Transverse colon (tissue), 4 donors: ENCODE measurements at regions not wholly inside any gene's neighbourhood (a gene's known extent, or its start where the extent isn't known, plus 50 kb on each side); places are given as distances from the start of the nearest gene placed in this dataset.
"Not testable (repeated sequence)": the region's sequence is repeated elsewhere in the genome, so short reads cannot be mapped to it uniquely, and the experiment has no call there.

Experiments used
- EP300 ChIP-seq: sonication (generic); formaldehyde crosslinking; IDR thresholded peaks from one replicate; pipeline ENCODE4 v1.6.1; 2017; ENCODE audit warnings: antibody characterized with exemption, low read depth
- POLR2A ChIP-seq: fragments of 450-650 bp; IDR thresholded peaks from one replicate; pipeline ENCODE4 v1.6.1; 2016; ENCODE audit warnings: antibody characterized with exemption, mild to moderate bottlenecking, moderate library complexity
- POLR2AphosphoS5 ChIP-seq, 3 donors: sonication (generic); formaldehyde crosslinking; IDR thresholded peaks; one replicate each; pipeline ENCODE4 v1.6.1; 2016; ENCODE audit warnings: antibody characterized with exemption in 3 of 3
- TF ChIP-seq, protein P1 (sequence below), 5 experiments: fragments of 200-600 bp in 3 of 5; fragments of 450-650 bp in 2 of 5; sonication (generic) in 3 of 5; IDR thresholded peaks; 1 replicate in 2 of 5; 2 replicates in 3 of 5; pipeline ENCODE4 v1.5.1; 2016 to 2017; ENCODE audit warnings: antibody characterized with exemption in 5 of 5, inconsistent platforms in 3 of 5, mild to moderate bottlenecking in 2 of 5, moderate library complexity in 1 of 5

DNA sequence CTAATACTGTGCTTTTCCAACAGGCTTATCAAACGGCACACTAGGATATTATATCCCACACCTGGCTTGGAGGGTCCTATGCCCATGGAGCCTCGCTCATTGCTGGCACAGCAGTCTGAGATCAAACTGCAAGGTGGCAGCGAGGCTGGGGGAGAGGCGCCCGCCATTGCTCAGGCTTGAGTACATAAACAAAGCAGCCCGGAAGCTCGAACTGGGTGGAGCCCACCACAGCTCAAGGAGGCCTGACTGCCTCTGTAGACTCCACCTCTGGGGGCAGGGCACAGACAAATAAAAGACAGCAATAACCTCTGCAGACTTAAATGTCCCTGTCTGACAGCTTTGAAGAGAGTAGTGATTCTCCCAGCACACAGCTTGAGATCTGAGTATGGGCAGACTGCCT lies 128.0 kb upstream of the CAV2 start:
- not testable (repeated sequence) for TF ChIP-seq POLR2A; EP300; POLR2AphosphoS5 (IDR thresholded peaks at IDR 0.05)
- TF ChIP-seq, protein P1, sequence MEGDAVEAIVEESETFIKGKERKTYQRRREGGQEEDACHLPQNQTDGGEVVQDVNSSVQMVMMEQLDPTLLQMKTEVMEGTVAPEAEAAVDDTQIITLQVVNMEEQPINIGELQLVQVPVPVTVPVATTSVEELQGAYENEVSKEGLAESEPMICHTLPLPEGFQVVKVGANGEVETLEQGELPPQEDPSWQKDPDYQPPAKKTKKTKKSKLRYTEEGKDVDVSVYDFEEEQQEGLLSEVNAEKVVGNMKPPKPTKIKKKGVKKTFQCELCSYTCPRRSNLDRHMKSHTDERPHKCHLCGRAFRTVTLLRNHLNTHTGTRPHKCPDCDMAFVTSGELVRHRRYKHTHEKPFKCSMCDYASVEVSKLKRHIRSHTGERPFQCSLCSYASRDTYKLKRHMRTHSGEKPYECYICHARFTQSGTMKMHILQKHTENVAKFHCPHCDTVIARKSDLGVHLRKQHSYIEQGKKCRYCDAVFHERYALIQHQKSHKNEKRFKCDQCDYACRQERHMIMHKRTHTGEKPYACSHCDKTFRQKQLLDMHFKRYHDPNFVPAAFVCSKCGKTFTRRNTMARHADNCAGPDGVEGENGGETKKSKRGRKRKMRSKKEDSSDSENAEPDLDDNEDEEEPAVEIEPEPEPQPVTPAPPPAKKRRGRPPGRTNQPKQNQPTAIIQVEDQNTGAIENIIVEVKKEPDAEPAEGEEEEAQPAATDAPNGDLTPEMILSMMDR (IDR thresholded peaks at IDR 0.05): not testable (repeated sequence)
